Putamen (tissue), 1 donor: ENCODE measurements at regions not wholly inside any gene's neighbourhood (a gene's known extent, or its start where the extent isn't known, plus 50 kb on each side); places are given as distances from the start of the nearest gene placed in this dataset.

ENCODE experiments used
- DNase-seq: peaks from one replicate; pipeline ENCODE4 v3.0.0-alpha.2; 2016; ENCODE audit warnings: low spot score

- DNase-seq = no peak
These were observed 175.7 kb downstream of the DLL1 start for GRCh38 chr6:170114956-170115855.

- DNase-seq = no peak
These were observed 176.5 kb downstream of the DLL1 start for GRCh38 chr6:170114187-170114945.

GRCh38 chr6:170113141-170113540 is 177.7 kb downstream of the DLL1 start:
- DNase-seq = no peak

- DNase-seq = no peak
These were observed 178.4 kb downstream of the DLL1 start for GRCh38 chr6:170112583-170112860.

GRCh38 chr6:170111816-170112582 is 178.9 kb downstream of the DLL1 start:
- DNase-seq = no peak

GRCh38 chr6:170111141-170111664 is 179.7 kb downstream of the DLL1 start:
- DNase-seq = no peak

- no peak for DNase-seq
These were observed 180.4 kb downstream of the DLL1 start for GRCh38 chr6:170110201-170111140.

GRCh38 chr6:170108890-170109587 is 181.8 kb downstream of the DLL1 start:
- no peak for DNase-seq

- DNase-seq = no peak
These were observed 182.4 kb downstream of the DLL1 start for GRCh38 chr6:170108456-170108855.

GRCh38 chr6:170107606-170108222 is 183.2 kb downstream of the DLL1 start:
- DNase-seq = no peak

GRCh38 chr6:170106906-170107525 is 183.9 kb downstream of the DLL1 start:
- no peak for DNase-seq

GRCh38 chr6:170102582-170103481 is 188.0 kb downstream of the DLL1 start:
- no peak for DNase-seq

GRCh38 chr6:170102038-170102437 is 188.8 kb downstream of the DLL1 start:
- no peak for DNase-seq

GRCh38 chr6:170101281-170102035 is 189.4 kb downstream of the DLL1 start:
- no peak for DNase-seq

- no peak for DNase-seq
These were observed 190.8 kb downstream of the DLL1 start for GRCh38 chr6:170100046-170100445.

- DNase-seq = no peak
These were observed 191.5 kb downstream of the DLL1 start for GRCh38 chr6:170099387-170099786.

- DNase-seq = no peak
These were observed 192.3 kb downstream of the DLL1 start for GRCh38 chr6:170098428-170099170.
